ENCODE measurements at regions not wholly inside any gene's neighbourhood (a gene's known extent, or its start where the extent isn't known, plus 50 kb on each side); places are given as distances from the start of the nearest gene placed in this dataset.

- Histone ChIP-seq H3K36me3 (ENCODE audit: control insufficient read depth in 2 of 2, insufficient read depth in 1 of 2, low read length in 2 of 2) (no peaks in the 10 kb centered on the region), H3K4me1 (ENCODE audit: control insufficient read depth, insufficient read depth, low read length) (no peaks in the 10 kb centered on the region), H3K9me3 (ENCODE audit: control insufficient read depth, insufficient read depth, low read depth, low read length) (no peaks in the 10 kb centered on the region), H3K4me3 (ENCODE audit: low read depth, low read length) (no peak overlapping the region), H3K27ac (ENCODE audit: extremely low read depth, low read depth, low read length) (no peak overlapping the region)
- ChIA-PET CTCF (no interaction called here), POLR2A (no interaction called here)
- TF ChIP-seq HOXC10 (CRISPR knock-in tag; IDR thresholded peaks at IDR 0.05) (no peak), ZNF664 (tag by site-specific recombination; IDR thresholded peaks at IDR 0.05) (no peak), ELK4 (IDR thresholded peaks at IDR 0.05; ENCODE audit: borderline replicate concordance, low read depth, low read length) (no peak), ZNF791 (tag by site-specific recombination; IDR thresholded peaks at IDR 0.05) (no peak), ZNF776 (tag by site-specific recombination; IDR thresholded peaks at IDR 0.05; ENCODE audit: borderline replicate concordance) (no peak), SCRT1 (tag by site-specific recombination; IDR thresholded peaks at IDR 0.05; ENCODE audit: borderline replicate concordance) (no peak), ZNF121 (tag by site-specific recombination; IDR thresholded peaks at IDR 0.05) (no peak), ZNF37A (tag by site-specific recombination; IDR thresholded peaks at IDR 0.05) (no peak), ZNF701 (tag by site-specific recombination; IDR thresholded peaks at IDR 0.05) (no peak), ZNF600 (tag by site-specific recombination; IDR thresholded peaks at IDR 0.05) (no peak), ZNF473 (tag by site-specific recombination; IDR thresholded peaks at IDR 0.05) (no peak), ZNF529 (tag by site-specific recombination; IDR thresholded peaks at IDR 0.05; ENCODE audit: insufficient replicate concordance) (no peak), BCL11A (tag by site-specific recombination; IDR thresholded peaks at IDR 0.05; ENCODE audit: low read depth) (no peak), ZNF391 (tag by site-specific recombination; IDR thresholded peaks at IDR 0.05; ENCODE audit: borderline replicate concordance, low read depth) (no peak), HOXA7 (CRISPR knock-in tag; IDR thresholded peaks at IDR 0.05; ENCODE audit: borderline replicate concordance) (no peak), ZNF660 (tag by site-specific recombination; IDR thresholded peaks at IDR 0.05) (no peak), ZNF19 (tag by site-specific recombination; IDR thresholded peaks at IDR 0.05; ENCODE audit: low read depth) (no peak), BCL11B (tag by site-specific recombination; IDR thresholded peaks at IDR 0.05; ENCODE audit: low read depth) (no peak), MYNN (tag by site-specific recombination; IDR thresholded peaks at IDR 0.05; ENCODE audit: borderline replicate concordance) (no peak), ZNF629 (tag by site-specific recombination; IDR thresholded peaks at IDR 0.05) (no peak)
These were observed 1306.3 kb upstream of the ACO1 start for GRCh38 chr9:31078175-31078574.

DNA sequence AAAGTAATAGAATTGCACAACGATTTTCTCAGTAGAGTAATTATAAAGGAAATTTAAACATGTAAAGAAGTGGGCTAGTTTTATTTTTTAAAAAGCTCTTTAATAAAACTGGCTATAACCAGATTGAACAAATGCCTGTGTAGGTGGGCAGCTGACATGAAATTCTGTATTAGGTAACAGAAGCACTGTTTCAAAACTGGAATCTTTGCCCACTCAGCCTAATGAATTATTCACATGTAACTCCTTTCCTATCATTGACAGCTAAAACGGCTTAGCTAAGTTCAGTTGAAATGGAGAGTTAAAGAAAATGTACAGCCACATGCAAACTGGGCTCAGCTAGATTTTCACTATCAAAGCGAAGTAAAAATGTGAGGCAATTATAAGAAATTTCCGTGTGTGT lies 1300.1 kb upstream of the ACO1 start:
- Histone ChIP-seq H3K9me3 (ENCODE audit: control insufficient read depth, insufficient read depth, low read depth, low read length) (no peaks in the 10 kb centered on the region), H3K27ac (ENCODE audit: extremely low read depth, low read depth, low read length) (no peak overlapping the region), H3K4me1 (ENCODE audit: control insufficient read depth, insufficient read depth, low read length) (no peaks in the 10 kb centered on the region), H3K4me3 (ENCODE audit: low read depth, low read length) (no peak overlapping the region), H3K36me3 (ENCODE audit: control insufficient read depth in 2 of 2, insufficient read depth in 1 of 2, low read length in 2 of 2) (no peaks in the 10 kb centered on the region)
- POLR2A ChIA-PET: no interaction called here
- CTCF ChIA-PET: no interaction called here
- TF ChIP-seq ZNF837 (tag by site-specific recombination; IDR thresholded peaks at IDR 0.05): no peak
- no peak for TF ChIP-seq ZFP41 (tag by site-specific recombination; IDR thresholded peaks at IDR 0.05; ENCODE audit: borderline replicate concordance)
- no peak for TF ChIP-seq ZFP3 (tag by site-specific recombination; IDR thresholded peaks at IDR 0.05; ENCODE audit: low read depth)
- no peak for TF ChIP-seq ZBTB7A (tag by site-specific recombination; IDR thresholded peaks at IDR 0.05; ENCODE audit: low read depth)
- no peak for TF ChIP-seq INSM2 (tag by site-specific recombination; IDR thresholded peaks at IDR 0.05)
- TF ChIP-seq GLIS1 (tag by site-specific recombination; IDR thresholded peaks at IDR 0.05): no peak
- TF ChIP-seq ZNF398 (tag by site-specific recombination; IDR thresholded peaks at IDR 0.05): no peak
- TF ChIP-seq ZNF558 (tag by site-specific recombination; IDR thresholded peaks at IDR 0.05): no peak

All from HEK293 (cell line).